ENCODE measurements at regions not wholly inside any gene's neighbourhood (a gene's known extent, or its start where the extent isn't known, plus 50 kb on each side); places are given as distances from the start of the nearest gene placed in this dataset.

DNA sequence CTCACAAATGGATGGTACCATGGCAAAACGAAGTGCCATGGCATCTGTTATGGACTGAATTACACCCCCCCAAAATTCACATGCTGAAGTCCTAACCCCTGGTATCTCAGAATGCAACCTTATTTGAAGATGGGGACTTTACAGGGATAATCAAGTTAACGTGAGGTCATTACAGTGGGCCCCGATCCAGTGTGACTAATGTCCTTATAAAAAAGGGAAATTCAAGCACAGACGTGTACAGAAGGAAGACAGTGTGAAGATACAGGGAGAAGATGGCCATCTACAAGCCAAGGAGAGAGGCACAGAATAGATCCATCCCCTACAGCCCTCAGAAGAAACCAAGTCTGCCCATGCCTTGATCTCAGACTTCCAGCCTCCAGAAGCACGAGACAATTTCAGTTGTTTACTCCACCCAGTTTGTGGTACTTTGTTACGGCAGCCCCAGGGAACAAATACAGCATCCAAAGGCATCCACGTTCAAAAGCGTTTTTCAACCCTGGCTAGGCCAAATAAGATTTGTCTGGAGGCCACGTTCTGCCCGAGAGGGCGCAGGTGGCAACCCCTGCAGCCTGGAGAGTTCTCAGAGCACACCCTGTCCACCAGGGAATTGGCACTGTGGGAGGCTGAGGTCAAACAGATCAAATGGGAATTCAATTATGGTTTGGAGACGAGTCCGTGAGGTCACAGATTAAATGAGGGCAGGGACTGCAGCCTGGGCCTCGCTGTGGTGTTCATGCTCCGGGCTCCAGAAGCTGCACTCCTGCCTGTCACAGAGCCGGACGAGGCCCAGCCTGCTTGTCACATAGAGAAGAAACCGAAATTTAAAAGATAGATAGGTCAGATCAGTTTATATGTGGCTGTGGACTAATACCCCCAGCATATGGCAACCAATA is 494.8 kb downstream of the SHQ1 start:
- DNase-seq: no peak

DNA sequence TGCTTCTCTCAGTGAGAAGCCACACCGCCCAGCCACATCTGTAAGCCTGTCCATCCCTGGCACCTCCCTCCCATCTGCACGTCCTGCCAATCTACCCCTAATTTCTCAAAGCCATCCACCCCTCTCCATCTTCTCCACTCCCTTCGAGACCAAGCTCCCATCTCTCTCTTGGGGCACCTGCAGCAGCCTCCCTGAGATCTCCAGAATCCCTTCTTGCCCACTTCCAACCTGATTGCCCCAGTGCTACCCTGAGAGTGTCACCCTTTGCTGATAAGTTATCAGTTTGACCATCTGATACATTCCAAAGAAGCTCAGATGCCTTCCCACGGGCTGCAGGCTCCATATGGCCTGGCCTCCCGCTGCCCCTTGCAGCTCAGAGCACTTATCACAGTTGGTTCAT is 496.1 kb downstream of the SHQ1 start:
- no peak for DNase-seq

DNA sequence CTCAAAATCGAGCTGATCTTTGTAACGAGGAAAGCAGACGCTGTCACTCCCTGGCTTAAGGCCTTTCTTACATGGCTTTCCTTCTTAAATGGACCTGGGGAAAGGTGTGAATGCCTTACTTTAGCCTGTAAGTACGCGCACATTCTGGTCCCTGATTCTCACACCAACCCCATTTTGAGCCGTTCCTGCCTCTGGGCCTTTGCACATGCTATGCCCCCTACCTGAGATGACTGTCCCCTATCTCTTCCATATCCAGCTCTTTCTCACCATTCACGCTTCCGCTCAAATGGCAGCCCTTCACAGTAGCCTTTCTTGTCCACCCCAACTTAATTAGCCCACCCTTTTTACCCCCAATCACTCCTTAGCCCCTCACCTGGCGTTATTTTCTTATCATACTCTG is 496.7 kb downstream of the SHQ1 start:
- DNase-seq: no peak

DNA sequence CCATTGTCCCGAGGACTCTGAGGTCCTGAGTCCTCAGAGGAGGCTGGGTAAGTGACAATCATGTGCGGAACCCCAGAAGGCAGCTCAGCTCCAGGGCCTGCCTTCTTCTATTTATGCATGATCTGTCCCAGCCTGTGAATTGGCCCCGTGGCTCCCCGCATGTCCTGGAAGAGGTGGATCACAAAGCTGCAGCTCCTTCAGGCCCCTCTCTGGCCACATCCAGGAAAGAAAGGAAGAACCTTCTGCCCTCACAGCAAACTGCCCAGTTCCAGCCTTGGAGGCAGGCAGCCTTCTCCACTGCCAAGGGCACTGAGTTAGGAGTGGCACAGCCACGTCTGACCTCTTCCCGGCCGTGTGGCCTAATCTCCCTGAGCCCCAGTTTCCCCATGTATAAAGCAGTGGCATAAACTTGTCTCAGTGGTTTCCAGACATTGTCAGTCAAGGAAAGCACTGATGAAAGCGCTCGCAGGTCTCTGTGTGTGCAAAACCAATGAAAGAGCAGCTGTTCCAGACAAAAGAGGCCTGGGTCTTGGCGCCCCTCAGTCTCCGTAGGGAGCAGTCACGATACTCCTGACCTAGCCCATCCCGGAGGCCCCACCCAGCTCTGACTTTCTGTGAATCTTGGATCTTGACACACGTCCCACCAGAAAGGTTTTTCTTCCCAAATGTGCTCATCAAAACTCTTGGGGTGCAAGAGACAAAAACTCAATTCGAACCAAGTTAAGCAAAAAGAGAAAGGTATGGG is 497.3 kb downstream of the SHQ1 start:
- DNase-seq: no peak

DNA sequence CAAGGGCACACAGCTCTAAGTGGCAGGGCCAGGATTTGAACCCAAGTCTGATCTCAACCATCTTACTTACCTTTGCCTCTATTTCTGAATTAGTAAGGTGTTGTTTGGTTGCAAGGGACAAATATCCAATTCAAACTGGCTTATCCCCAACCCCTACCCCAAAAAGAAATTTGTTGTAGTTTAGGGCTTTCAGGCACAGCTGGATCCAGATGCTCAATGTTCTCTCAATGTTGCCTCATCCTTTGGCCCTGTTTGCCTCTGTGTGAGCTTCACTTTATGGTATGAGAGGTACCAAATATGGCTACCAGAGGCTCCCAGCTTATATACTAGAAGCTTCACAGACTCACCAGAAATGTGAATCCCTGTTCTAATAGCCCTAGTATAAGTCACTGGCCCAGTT is 499.9 kb downstream of the SHQ1 start:
- no peak for DNase-seq

DNA sequence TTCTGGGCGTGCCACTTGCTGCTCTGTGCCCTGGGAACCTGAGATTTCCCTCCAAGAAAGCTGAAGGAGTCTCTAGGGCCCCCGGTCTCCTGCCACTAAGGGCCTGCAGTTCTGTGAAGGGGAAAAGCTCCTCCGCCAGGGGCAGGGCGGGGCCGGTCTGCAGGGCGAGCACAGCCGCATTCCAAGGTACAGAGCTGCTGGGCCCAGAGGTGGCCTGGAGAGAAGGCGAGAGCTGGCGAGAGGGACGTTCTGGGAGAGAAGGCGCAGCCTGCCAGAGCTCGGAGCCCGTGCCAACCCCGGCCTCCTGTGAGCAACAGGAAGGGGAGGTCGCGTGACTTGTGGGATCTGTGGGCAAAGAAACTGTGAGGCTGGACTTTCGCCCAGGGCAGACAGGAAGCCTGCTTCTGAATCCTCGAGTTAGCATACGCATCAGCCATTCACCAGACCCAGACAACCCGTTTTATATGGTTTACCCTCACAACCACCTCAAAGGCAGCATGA is 500.4 kb downstream of the SHQ1 start:
- peak; percentile 23 for DNase-seq

DNA sequence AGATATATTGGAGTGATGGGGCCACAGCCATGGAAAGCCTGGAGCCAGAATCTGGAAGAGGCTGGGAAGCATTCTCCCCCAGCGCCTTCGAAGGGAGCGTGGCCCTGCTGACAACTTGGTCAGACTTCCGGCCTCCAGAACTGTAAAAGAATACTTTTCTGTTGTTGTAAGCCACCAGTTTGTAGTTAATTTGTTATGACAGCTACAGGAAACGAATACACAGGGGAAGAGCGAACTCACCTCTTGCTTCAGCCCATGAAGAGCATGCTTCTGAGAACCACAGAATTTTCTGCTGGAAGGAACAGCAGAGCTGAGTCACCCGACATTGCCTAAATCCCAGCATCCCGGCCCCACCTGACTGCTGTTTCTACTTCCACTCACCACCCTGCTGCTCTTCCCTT is 501.7 kb downstream of the SHQ1 start:
- no peak for DNase-seq

DNA sequence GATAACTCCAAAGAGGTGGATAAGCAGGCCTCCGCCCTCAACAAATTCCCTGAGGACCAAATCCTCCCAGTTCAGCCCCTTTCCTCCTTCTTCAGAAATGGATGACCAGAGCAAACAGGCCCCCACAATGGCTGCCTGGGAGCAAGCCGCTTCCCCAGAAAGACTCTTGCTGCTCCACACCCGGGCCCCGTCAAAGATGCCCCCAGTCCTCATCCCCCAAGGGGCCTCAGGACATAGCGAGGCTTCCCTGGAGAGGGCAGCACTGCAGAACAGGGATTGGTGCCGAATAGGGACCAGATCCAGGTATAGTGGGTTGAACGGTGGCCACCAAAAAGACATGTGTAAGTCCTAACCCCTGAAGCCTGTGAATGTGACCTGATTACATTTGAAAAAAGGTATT is 502.3 kb downstream of the SHQ1 start:
- DNase-seq: no peak

DNA sequence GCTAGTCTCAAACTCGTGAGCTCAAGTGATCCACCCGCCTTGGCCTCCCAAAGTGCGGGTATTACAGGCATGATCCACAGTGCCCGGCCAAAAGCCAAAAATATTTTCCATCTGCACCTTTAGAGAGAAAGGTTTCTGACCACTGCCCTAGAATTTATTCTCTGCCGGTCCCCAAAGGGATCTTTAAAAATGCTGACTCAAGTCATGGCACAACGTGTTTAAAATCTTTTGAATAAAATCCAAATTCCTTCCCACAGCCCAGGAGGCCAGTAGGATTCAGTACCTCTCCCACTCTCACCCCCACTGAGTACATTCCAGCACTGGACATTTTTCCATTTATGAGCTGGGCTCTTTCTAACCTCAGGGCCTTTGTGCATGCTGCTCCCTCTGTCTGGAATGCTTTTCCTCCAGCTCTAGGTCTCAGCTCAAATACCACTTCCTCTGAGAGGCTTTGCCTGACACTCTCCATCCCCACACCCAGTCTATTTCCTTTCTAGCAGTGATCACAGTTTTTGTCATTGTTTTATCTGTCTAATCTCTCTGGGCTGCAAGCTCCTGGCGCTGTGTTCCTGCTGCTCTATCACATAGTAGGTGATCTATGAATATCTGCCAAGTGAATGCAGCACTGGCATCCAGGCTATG is 502.9 kb downstream of the SHQ1 start:
- no peak for DNase-seq

DNA sequence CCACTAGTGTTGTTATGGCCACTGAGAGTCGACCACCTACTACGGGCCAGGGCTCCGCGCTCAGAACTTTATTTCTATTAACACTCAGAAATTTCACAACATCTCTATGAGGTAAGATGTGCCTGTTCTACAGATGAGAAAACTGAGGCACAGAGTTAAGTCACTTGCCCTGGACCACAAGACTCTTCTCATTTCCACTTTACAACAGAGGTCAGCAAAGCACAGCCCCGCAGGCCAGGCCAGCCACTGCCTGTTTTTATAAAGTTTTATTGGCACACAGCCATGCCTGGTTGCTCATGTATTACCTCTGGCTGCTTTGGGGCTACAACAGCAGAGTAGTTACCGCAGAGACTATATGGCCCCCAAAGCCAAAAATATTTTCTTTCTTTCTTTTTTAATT is 503.6 kb downstream of the SHQ1 start:
- DNase-seq: no peak

DNA sequence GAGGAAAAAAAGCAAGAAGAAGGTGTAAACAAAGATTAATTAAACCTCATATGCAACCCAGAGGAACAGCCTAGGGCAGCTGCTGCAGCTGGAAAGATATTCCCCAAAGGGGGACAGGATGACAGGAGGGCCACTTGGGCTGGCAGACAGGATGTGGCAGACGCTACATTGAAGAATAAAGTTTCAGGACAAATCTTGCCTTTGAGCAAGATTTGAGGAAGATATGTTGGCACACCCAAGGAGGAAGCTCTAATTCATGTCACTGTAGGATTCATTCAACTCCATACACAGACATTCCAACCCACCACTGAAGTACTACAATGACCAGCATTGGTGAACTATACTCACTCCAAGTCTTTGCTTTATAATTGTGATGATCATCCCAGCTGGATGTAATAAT is 504.0 kb downstream of the SHQ1 start:
- no peak for DNase-seq

DNA sequence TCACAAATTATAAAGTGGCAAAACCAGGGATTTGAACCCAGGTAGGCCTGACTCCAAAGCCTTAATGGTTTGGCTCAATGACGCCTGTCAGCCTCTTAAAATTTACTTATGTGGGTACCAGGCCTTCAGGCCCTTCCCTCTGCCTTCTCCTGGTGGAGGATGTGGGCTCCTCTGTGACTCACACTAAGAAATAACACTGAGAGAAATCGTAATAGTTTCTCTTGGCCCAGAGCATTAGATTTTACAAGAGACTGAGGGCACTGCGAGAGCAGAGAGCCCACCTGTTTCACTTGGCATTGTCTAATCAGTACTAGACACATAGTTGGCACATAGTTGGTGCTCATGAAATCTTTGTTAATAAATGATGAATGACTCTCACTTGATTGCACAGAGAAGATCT is 505.2 kb downstream of the SHQ1 start:
- no peak for DNase-seq

DNA sequence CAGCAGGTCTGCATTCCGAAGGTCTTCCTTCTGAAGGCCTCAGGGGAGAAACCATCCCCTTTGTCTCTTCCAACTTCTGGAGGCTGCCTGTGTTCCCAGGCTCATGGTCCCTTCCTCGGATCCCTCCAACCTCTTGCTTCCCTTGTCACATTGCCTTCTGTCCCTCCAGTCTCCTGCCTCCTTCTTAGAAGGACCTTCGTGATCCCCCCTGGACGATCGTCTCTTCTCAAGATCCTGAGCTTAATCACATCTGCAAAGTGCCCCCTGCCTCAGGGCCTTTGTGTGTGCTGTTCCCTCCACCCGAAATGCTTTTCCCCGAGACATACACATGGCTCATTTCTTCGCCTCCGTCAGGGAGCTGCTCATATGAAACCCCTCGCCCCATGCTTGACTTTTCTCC is 505.8 kb downstream of the SHQ1 start:
- no peak for DNase-seq

DNA sequence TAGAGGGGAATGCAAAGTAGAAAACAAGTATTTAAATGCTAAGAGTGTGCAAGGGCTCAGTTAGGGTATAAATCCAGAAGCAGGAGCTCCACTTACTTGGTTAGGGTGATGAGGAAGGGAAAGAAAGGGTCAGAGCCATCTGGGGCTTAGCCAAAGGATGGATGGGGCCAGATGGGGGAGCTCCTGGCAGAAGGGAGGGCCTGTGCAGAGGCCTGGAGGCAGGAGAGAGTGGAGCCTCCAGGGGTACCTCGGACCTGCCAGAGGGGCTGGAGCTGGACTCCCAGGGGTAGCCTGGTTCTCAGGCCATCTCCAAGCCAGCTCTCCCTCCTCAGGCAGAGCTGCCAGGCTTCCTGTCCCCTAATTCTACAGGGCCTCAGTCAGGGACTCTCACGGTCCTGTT is 506.3 kb downstream of the SHQ1 start:
- DNase-seq: no peak

DNA sequence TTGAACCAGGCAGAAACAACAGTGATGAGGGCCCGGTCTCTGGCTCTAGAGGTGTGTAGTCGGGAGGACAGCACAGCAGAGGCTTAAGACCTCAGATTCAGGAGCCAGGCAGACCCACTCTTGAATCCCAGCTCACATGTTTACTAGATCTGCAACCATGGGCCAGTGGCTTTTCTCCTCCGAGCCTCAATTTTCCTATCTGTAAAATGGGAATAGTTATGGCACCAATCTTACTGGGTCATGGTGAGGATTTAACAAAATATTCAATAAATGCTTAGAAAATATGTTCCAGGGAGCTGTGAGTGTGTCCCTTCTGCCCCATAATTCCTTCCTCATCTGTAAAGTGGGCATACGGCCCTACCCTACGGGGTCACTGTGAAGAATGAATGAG is 506.9 kb downstream of the SHQ1 start:
- DNase-seq: no peak

DNA sequence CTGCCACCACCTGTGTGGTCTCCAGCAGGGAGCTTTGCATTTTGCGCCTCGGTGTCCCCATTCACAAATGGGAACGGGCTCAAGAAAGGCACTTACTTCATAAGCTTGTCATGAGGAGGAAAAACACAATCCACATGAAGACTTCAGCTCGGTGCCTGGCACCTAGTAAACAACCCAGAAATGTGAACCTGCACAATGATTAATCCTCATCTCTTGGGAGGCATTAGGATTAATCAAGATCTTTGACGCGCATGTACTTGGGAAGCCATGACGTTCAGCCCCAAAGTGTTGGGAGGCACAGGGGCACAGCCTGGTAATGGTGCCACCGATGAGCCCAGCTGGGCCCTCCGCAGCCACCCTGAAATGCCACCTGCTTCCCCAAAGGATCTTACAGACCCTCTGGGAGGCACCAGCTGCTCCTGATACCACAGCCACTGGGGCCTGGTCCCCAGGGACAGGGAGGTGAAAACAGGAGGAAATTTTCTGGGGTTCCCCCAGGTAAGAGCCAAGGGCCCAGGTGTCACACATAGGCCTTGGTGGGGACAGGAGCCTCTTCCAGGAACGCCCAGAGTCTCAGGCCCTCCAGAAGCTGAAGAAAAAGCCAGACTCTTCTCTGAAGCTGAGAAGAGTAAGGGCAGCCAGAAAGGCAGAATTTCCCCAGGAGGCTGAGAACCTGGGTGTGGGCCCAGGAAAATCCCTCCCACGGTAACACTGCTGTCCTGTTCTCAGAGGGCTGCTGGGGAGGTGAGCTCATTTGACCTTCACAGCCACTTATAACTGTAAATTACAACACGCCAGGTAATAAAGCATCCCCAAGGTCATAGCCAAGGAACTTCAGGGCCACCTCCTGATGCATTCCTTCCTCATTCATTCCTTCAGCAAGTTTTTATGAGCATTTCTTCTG is 507.5 kb downstream of the SHQ1 start:
- DNase-seq: no peak

DNA sequence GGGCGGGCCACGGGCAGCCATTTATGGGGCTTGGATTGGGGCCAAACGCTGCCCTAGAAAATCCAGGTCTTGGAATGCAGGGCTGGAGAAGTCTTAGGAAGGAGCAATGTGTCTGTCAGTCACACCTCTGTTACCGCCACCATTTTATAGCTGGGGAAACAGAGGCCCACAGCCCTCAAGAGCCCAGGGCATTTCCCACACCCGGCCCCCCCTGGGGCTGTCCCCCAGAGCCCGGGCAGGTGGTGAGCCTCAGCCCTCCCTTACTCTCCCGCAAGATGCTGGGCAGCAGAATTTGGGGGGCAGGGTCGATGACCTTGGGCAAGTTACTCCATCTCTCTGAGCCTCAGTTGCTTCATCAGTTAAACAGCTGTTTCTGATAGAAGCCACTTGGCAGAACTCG is 508.2 kb downstream of the SHQ1 start:
- DNase-seq: no peak

DNA sequence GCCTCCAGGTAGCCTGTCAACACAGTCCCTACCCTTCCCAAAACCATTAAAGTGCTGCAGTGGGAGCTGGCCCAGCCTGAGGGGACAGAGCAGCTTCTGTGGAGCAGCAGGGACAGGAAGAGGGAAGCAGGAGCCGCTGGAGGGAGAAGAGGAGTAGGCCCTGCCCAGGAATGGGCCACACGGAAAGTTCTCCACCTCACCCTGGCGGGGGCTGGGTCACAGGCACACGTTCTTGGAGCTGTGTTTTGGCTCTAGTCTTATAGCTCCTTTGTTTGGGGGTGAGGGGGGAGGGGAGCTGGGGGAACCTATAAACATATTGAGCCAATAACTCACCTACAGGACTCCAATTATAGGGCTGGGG is 508.6 kb downstream of the SHQ1 start:
- DNase-seq: no peak

DNA sequence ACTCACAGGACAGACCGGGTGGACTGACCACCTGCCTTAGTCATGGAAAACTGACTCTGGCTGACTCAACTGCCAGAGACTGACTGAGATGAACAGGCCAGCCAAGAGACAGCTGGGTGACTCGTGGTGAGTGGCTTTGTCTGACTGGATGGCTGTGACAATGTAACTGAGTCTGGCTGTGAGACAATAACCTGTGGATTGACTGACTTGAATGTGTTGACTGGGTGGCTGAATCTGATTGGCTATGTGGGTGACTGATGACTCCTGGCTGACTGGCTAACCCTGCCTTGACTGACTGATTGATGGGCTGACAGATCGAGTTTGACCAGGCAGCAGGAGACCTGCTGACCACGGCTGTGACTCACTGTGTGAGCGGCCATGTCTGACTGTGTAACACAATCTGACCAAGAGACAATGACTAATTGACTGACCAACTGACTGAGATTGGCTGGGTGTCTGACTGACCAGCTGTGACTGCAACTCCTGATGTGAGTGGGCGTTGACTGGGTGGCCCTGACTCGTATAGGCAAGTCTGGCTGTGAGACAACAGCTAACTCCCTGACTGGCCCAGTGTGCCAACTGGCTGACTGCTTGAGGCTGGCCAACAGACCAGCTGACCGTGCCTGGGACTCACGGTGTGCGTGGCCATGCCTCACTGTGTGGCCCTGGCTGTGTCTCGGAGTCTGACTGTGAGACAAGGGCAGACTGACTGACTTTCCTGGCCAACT is 509.1 kb downstream of the SHQ1 start:
- DNase-seq: no peak

DNA sequence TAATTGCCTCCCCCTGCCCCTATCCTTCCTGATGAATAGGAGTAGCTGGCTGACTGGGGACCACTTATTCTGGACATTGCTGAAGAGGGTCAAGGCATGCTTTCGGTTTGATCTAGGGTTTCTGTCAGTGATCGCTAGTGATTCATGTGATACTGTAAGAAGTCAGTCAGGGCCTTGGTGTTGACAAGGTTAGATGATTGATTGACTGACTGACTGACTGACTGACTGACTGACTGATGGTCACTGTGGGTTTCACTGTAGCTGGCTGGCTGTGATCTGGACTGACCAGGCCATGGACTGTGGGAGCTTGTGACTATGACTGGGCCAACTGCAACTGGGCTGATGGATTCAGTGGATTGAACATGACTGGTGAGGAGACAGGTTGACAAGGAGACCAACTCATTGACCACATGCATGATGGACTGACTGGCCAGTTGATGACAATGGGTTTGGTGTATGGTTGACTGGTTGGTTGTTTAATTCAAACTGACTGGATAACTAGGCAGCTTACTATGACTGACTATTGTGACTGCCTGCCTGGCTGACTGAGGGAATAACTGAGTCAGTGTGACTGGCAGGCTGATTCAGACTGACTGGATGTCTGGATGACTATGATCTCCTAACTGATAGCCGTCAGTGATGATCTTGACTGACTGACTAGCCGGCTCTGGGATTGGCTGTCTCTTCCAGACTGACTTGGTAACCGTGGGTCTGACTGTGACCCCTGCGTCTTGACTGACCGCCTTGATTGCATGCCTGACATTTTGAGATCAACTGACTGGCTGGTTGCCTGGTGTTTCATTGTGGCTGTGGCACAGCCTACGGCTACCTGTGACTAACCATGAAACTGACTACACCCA is 509.9 kb downstream of the SHQ1 start:
- no peak for DNase-seq

DNA sequence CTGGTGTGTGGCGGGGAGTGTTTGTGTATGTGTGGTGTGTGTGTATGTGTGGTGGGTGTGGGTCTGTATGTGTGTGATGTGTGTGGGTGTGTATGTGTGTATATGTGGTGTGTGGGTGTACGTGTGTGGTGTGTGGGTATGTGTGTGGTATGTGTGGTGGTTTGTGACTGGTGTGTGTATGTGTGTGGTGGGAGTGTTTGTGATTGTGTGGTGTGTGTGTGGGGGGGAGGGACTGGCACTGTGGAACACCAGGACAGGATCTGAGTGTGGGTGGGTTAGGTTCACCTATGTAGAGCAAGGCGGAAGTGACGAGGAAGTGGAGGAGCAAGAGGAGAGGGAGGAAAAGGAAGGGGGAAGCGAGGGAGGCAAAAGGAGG is 510.8 kb downstream of the SHQ1 start:
- DNase-seq: no peak
